B cell (primary cell): ENCODE measurements at regions not wholly inside any gene's neighbourhood (a gene's known extent, or its start where the extent isn't known, plus 50 kb on each side); places are given as distances from the start of the nearest gene placed in this dataset.

ENCODE experiments used
- ATAC-seq: fragments of 200-7000 bp; cut with Tn5 transposase; one replicate; pipeline ENCODE4 v1.10.0; 2021; ENCODE audit warnings: low read depth, mild to moderate bottlenecking, moderate number of reproducible peaks, moderate library complexity
- CTCF ChIA-PET: fragments of 350-600 bp; sonication (Branson Sonifier 250); formaldehyde crosslinking; loops from one replicate; lab custom pipeline; 2021; ENCODE audit warnings: antibody characterized with exemption, inconsistent platforms; lab: Charles Lee
- POLR2A ChIA-PET: fragments of 350-600 bp; sonication (Branson Sonifier 250); formaldehyde crosslinking; loops from one replicate; lab custom pipeline; 2021; ENCODE audit warnings: antibody characterized with exemption; lab: Charles Lee
- DNase-seq: peaks from one replicate; pipeline ENCODE4 v3.0.0; 2013
- H2AFZ ChIP-seq: 2 replicates; pipeline ENCODE4 v1.6.1; 2012; ENCODE audit warnings: mild to moderate bottlenecking, low read depth, low read length; ENCODE audit not compliant: insufficient read depth, poor library complexity, severe bottlenecking
- H3K27ac ChIP-seq, 2 donors: 1 replicate in 1 of 2; 2 replicates in 1 of 2; pipeline ENCODE4 v1.5.1; 2012 to 2013; ENCODE audit warnings: low read length in 2 of 2, mild to moderate bottlenecking in 2 of 2, moderate library complexity in 1 of 2
- H3K27me3 ChIP-seq, 4 experiments: fragments of 200-600 bp in 1 of 4; sonication (generic) in 1 of 4; replicated peaks in 1 of 4; 1 replicate in 2 of 4; 2 replicates in 2 of 4; pipeline versions ENCODE4 v1.6.1 to v1.7.0; 2013 to 2016; ENCODE audit warnings: low read length in 3 of 4, mild to moderate bottlenecking in 2 of 4, mixed read lengths in 1 of 4, moderate library complexity in 1 of 4; ENCODE audit not compliant: insufficient read depth in 4 of 4, control insufficient read depth in 3 of 4; ENCODE audit errors: control extremely low read depth in 1 of 4
- H3K36me3 ChIP-seq, 2 experiments: replicated peaks in 1 of 2; 1 replicate in 1 of 2; 2 replicates in 1 of 2; pipeline versions ENCODE4 v1.6.1 to v1.7.1; 2013; ENCODE audit warnings: low read length in 1 of 2; ENCODE audit not compliant: insufficient read depth in 2 of 2, control insufficient read depth in 1 of 2; ENCODE audit errors: control extremely low read depth in 1 of 2, extremely low read depth in 1 of 2
- H3K4me1 ChIP-seq, 2 donors: fragments of 200-600 bp in 1 of 2; sonication (generic) in 1 of 2; 1 replicate in 1 of 2; 2 replicates in 1 of 2; pipeline versions ENCODE4 v1.5.1 to v1.6.1; 2013 to 2017; ENCODE audit warnings: low read length in 2 of 2; ENCODE audit not compliant: control insufficient read depth in 2 of 2, insufficient read depth in 2 of 2
- H3K4me2 ChIP-seq: replicated peaks from 2 replicates; pipeline ENCODE3; 2012; ENCODE audit warnings: mild to moderate bottlenecking, low read depth, low read length; ENCODE audit not compliant: poor library complexity, severe bottlenecking
- H3K4me3 ChIP-seq, 5 experiments: fragments of 200-600 bp in 1 of 5; sonication (generic) in 1 of 5; 1 replicate in 3 of 5; 2 replicates in 2 of 5; pipeline versions ENCODE4 v1.5.1 to v1.7.0; 2011 to 2016; ENCODE audit warnings: low read length in 4 of 5, mild to moderate bottlenecking in 4 of 5, low read depth in 2 of 5, control low read depth in 1 of 5, moderate library complexity in 1 of 5; ENCODE audit not compliant: insufficient read depth in 1 of 5; ENCODE audit errors: control extremely low read depth in 1 of 5, extremely low read depth in 1 of 5
- H3K79me2 ChIP-seq: fragments of 200-600 bp; sonication (generic); one replicate; pipeline ENCODE4 v1.6.0; 2016; ENCODE audit warnings: low read length; ENCODE audit not compliant: control insufficient read depth, insufficient read depth
- H3K9ac ChIP-seq: fragments of 200-600 bp; sonication (generic); 2 replicates; pipeline ENCODE4 v1.6.1; 2017; ENCODE audit warnings: mild to moderate bottlenecking, low read length, moderate library complexity
- H3K9me3 ChIP-seq, 3 donors: one replicate each; pipeline versions ENCODE4 v1.6.1 to v1.7.1; 2013; ENCODE audit warnings: low read length in 2 of 3; ENCODE audit not compliant: control insufficient read depth in 2 of 3, insufficient read depth in 1 of 3; ENCODE audit errors: control extremely low read depth in 1 of 3
- H4K20me1 ChIP-seq: 2 replicates; pipeline ENCODE4 v1.6.0; 2012; ENCODE audit warnings: mild to moderate bottlenecking, low read length; ENCODE audit not compliant: insufficient read depth, control insufficient read depth, poor library complexity, severe bottlenecking
- H3K27ac Mint-ChIP-seq: one replicate; pipeline ENCODE4 v1.8.0; 2021; ENCODE audit warnings: mixed read lengths
- H3K27me3 Mint-ChIP-seq: one replicate; pipeline ENCODE4 v1.8.0; 2021; ENCODE audit warnings: mixed read lengths
- H3K4me1 Mint-ChIP-seq: one replicate; pipeline ENCODE4 v1.8.0; 2021; ENCODE audit warnings: mixed read lengths
- H3K4me3 Mint-ChIP-seq: one replicate; pipeline ENCODE4 v1.8.0; 2021; ENCODE audit warnings: mixed read lengths
- H3K9me3 Mint-ChIP-seq: one replicate; pipeline ENCODE4 v1.8.0; 2022; ENCODE audit warnings: mixed read lengths; ENCODE audit not compliant: insufficient read depth
- CTCF ChIP-seq: fragments of 200-600 bp; IDR thresholded peaks from one replicate; pipeline ENCODE4 v1.8.0; 2022; ENCODE audit warnings: antibody characterized with exemption, mild to moderate bottlenecking
- EZH2 ChIP-seq: IDR thresholded peaks from 2 replicates; pipeline ENCODE4 v1.6.1; 2012; ENCODE audit warnings: borderline replicate concordance, low read depth, mild to moderate bottlenecking, moderate library complexity, low read length; ENCODE audit not compliant: insufficient read depth, poor library complexity, severe bottlenecking
- WGBS: methylation state at CpG from one replicate; pipeline ENCODE4 v1.1.5; 2013; ENCODE audit warnings: missing lambda C conversion rate; ENCODE audit not compliant: insufficient coverage; 5-methylcytosine and 5-hydroxymethylcytosine counted together
- intact Hi-C: fragments of 100-400 bp; cut with micrococcal nuclease; formaldehyde crosslinking; loops from one replicate; pipeline ENCODE4 v1.10.0; 2022

DNA sequence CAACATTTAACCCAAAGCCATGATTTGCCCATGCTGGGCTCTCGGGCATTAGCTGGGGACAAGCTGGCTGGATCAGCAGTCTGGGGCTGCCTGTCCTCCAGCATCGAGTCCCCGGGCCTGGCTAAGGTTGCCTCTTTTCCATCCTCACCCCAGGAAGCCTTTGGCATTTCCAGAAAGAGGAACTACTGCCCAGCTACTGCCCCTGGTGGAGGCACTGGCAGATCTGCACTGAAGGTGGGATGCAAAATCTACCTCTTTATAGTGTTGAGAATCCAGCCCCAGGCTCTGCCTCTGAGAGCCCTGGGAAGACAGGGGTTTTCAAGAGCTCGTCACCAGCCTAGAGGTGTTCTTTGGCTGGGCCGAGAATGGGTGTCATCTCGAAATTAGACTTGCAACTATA is 635.9 kb downstream of the MATN1 start:
- Histone ChIP-seq H3K36me3 (no peaks in the 10 kb centered on the region), H4K20me1 (no peaks in the 10 kb centered on the region), H3K27ac (no peak overlapping the region), H3K4me3 (no peak overlapping the region), H3K9me3 (peaks cover 0 to 30% (median 14%) of the 10 kb centered on the region in 3 donors), H3K9ac (no peak overlapping the region), H2AFZ (no peak overlapping the region), H3K4me2 (no peak overlapping the region), H3K27me3 (peaks cover 0 to 14% (median 2%) of the 10 kb centered on the region in 4 experiments), H3K4me1 (no peaks in the 10 kb centered on the region), H3K79me2 (no peaks in the 10 kb centered on the region)
- Mint-ChIP-seq H3K4me1 (no peaks in the 10 kb centered on the region), H3K27me3 (peaks cover 52% of the 10 kb centered on the region), H3K4me3 (no peak overlapping the region), H3K9me3 (peaks cover 10% of the 10 kb centered on the region), H3K27ac (no peak overlapping the region)
- DNase-seq = no peak
- POLR2A ChIA-PET = no interaction called here
- intact Hi-C loops = no loop called here
- WGBS = 51% methylated on average over 5 of the region's 6 CpGs
- CTCF ChIA-PET = no interaction called here
- no peak for ATAC-seq
- no peak for TF ChIP-seq EZH2
- TF ChIP-seq CTCF = no peak

- no peak overlapping the region for H3K4me3 ChIP-seq
- Mint-ChIP-seq H3K27ac (no peak overlapping the region), H3K4me1 (no peaks in the 10 kb centered on the region), H3K4me3 (no peak overlapping the region), H3K9me3 (peaks cover 2% of the 10 kb centered on the region), H3K27me3 (peaks cover 60% of the 10 kb centered on the region)
- no peak overlapping the region for H3K27ac ChIP-seq
- H3K79me2 ChIP-seq = no peaks in the 10 kb centered on the region
- ATAC-seq (no peak), DNase-seq (no peak)
- CTCF ChIA-PET = no interaction called here
- H3K36me3 ChIP-seq = no peaks in the 10 kb centered on the region
- peaks cover 0 to 16% (median 2%) of the 10 kb centered on the region in 3 donors for H3K9me3 ChIP-seq
- no peaks in the 10 kb centered on the region for H3K4me1 ChIP-seq
- no peak overlapping the region for H3K9ac ChIP-seq
- TF ChIP-seq EZH2 = no peak
- no peak for TF ChIP-seq CTCF
- 28% methylated on average over 40 of the region's 45 CpGs for WGBS
- H4K20me1 ChIP-seq = no peaks in the 10 kb centered on the region
- H2AFZ ChIP-seq = no peak overlapping the region
- no peak overlapping the region for H3K4me2 ChIP-seq
- H3K27me3 ChIP-seq = peaks cover 0 to 14% (median 2%) of the 10 kb centered on the region in 4 experiments
- intact Hi-C loops = no loop called here
- POLR2A ChIA-PET = no interaction called here
Observed at GRCh38 chr1:30085811-30086770, 637.3 kb downstream of the MATN1 start.
